PC-9 (cell line): ENCODE measurements at regions not wholly inside any gene's neighbourhood (a gene's known extent, or its start where the extent isn't known, plus 50 kb on each side); places are given as distances from the start of the nearest gene placed in this dataset.

Experiments
- BruUV-seq: library from RNA; stranded (reverse); fragments of 400-500 nt; replicated peaks from 2 replicates; lab custom pipeline; 2021; lab: Mats Ljungman, UMichigan
- CTCF ChIA-PET: fragments of 300-600 bp; sonication (Branson Sonifier 250); formaldehyde crosslinking; loops from one replicate; lab custom pipeline; 2022; ENCODE audit warnings: antibody characterized with exemption; lab: Charles Lee
- POLR2A ChIA-PET: fragments of 300-600 bp; sonication (Branson Sonifier 250); formaldehyde crosslinking; loops from one replicate; lab custom pipeline; 2022; ENCODE audit warnings: antibody characterized with exemption; ENCODE audit not compliant: unreplicated experiment; lab: Charles Lee
- DNase-seq, 2 experiments: peaks; one replicate each; pipeline versions ENCODE4 v3.0.0 to v3.0.0-alpha.2; 2015 to 2022; ENCODE audit warnings: mixed read lengths in 1 of 2
- H2AFZ ChIP-seq: fragments of 200-600 bp; sonication (generic); 2 replicates; pipeline ENCODE4 v1.8.1; 2017; ENCODE audit warnings: antibody characterized with exemption
- H3F3A ChIP-seq: fragments of 200-600 bp; sonication (generic); 2 replicates; pipeline ENCODE4 v1.8.1; 2017; ENCODE audit warnings: antibody characterized with exemption, mild to moderate bottlenecking, low read depth; ENCODE audit not compliant: insufficient read depth
- H3K27ac ChIP-seq: fragments of 200-600 bp; sonication (generic); 2 replicates; pipeline ENCODE4 v1.6.1; 2016; ENCODE audit warnings: mixed run types
- H3K27me3 ChIP-seq: fragments of 200-600 bp; sonication (generic); 2 replicates; pipeline ENCODE4 v1.6.1; 2016; ENCODE audit warnings: low read depth, mixed run types; ENCODE audit not compliant: insufficient read depth
- H3K36me3 ChIP-seq: fragments of 200-600 bp; sonication (generic); 2 replicates; pipeline ENCODE4 v1.6.1; 2016; ENCODE audit warnings: low read depth, mixed run types
- H3K4me1 ChIP-seq: fragments of 200-600 bp; sonication (generic); replicated peaks from 2 replicates; pipeline ENCODE4 v1.6.1; 2016; ENCODE audit warnings: mixed run types; ENCODE audit not compliant: insufficient read depth
- H3K4me2 ChIP-seq: fragments of 200-600 bp; sonication (generic); 2 replicates; pipeline ENCODE4 v1.6.1; 2017; ENCODE audit warnings: mixed run types
- H3K4me3 ChIP-seq: fragments of 200-600 bp; sonication (generic); 2 replicates; pipeline ENCODE4 v1.6.1; 2016; ENCODE audit warnings: mixed run types
- H3K79me2 ChIP-seq: fragments of 200-600 bp; sonication (generic); 2 replicates; pipeline ENCODE4 v1.6.1; 2017; ENCODE audit warnings: low read depth, mixed run types
- H3K9me2 ChIP-seq: fragments of 200-600 bp; sonication (generic); 2 replicates; pipeline ENCODE4 v1.8.1; 2017; ENCODE audit warnings: mild to moderate bottlenecking; ENCODE audit not compliant: insufficient read depth
- H3K9me3 ChIP-seq: fragments of 200-600 bp; sonication (generic); 2 replicates; pipeline ENCODE4 v1.8.1; 2016; ENCODE audit warnings: low read depth; ENCODE audit not compliant: insufficient read depth
- H4K20me1 ChIP-seq: fragments of 200-600 bp; sonication (generic); 2 replicates; pipeline ENCODE4 v1.8.1; 2017; ENCODE audit not compliant: insufficient read depth
- EZH2 ChIP-seq: fragments of 200-600 bp; sonication (generic); IDR thresholded peaks from 2 replicates; pipeline ENCODE4 v1.8.0; 2017; ENCODE audit warnings: antibody characterized with exemption, low read depth
- intact Hi-C: fragments of 100-400 bp; cut with micrococcal nuclease; formaldehyde crosslinking; loops from one replicate; pipeline ENCODE4 v1.10.0; 2022; ENCODE audit not compliant: unreplicated experiment
- TF ChIP-seq, protein P1 (sequence below): fragments of 200-600 bp; sonication (generic); conservative IDR thresholded peaks from 2 replicates; pipeline ENCODE4 v1.6.1; 2017; ENCODE audit warnings: mixed run types, antibody characterized with exemption, mild to moderate bottlenecking, moderate library complexity

DNA sequence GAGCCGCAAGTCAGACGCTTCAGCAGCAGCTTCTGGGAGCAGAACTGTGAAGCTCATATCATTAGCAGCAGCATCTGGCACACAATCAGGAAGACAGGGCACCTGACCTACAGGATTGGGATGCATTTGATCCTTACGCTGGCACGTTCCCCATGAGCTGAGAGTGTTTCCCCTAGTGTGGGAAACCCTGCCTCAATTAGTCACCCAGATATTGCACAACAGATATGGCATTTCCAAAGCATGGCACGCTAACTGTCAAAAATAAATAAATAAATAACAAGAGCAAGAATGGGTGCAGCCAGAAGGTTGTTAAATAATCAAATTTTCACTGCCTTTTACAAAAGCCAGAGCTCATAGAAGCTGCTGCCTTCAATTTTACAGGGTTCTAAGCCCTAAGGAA is 189.6 kb upstream of the THBS1 start:
- no peaks in the 10 kb centered on the region for H3K36me3 ChIP-seq
- no peaks in the 10 kb centered on the region for H4K20me1 ChIP-seq
- no peaks in the 10 kb centered on the region; the same call in 1 of the 2 replicates for H3K9me3 ChIP-seq
- ChIA-PET POLR2A (interaction anchor here (0.5 to 0.7 kb wide), 3 partner anchors 61 to 530 kb away, joined by 3 to 6 read pairs (median 3); no protein-coding TSS in a partner anchor), CTCF (interaction anchor here (0.6 to 1.0 kb wide), 2 partner anchors 219 to 527 kb away, joined by 3 read pairs; no protein-coding TSS in a partner anchor)
- no peaks in the 10 kb centered on the region for H3K79me2 ChIP-seq
- intact Hi-C loops: loop anchor here (2.0 to 5.0 kb wide), 2 partner anchors 89 to 190 kb away; partner anchors contain the start of gene THBS1
- 0 out of 2 replicates have a peak, but pooled peaks cover 9% of the 10 kb centered on the region for H3F3A ChIP-seq
- no peak for TF ChIP-seq EZH2
- TF ChIP-seq, protein P1, sequence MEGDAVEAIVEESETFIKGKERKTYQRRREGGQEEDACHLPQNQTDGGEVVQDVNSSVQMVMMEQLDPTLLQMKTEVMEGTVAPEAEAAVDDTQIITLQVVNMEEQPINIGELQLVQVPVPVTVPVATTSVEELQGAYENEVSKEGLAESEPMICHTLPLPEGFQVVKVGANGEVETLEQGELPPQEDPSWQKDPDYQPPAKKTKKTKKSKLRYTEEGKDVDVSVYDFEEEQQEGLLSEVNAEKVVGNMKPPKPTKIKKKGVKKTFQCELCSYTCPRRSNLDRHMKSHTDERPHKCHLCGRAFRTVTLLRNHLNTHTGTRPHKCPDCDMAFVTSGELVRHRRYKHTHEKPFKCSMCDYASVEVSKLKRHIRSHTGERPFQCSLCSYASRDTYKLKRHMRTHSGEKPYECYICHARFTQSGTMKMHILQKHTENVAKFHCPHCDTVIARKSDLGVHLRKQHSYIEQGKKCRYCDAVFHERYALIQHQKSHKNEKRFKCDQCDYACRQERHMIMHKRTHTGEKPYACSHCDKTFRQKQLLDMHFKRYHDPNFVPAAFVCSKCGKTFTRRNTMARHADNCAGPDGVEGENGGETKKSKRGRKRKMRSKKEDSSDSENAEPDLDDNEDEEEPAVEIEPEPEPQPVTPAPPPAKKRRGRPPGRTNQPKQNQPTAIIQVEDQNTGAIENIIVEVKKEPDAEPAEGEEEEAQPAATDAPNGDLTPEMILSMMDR: no peak
- H3K4me1 ChIP-seq: peaks cover 36% of the 10 kb centered on the region
- no peak overlapping the region for H3K4me3 ChIP-seq
- DNase-seq: peak; percentile 62 to 77
- no peak overlapping the region for H3K27ac ChIP-seq
- no peaks in the 10 kb centered on the region for H3K9me2 ChIP-seq
- no peaks in the 10 kb centered on the region for H3K27me3 ChIP-seq
- no TSS peak for BruUV-seq
- H3K4me2 ChIP-seq: peak overlapping the region; percentile 1; the same call in 1 of the 2 replicates
- no peak overlapping the region for H2AFZ ChIP-seq

DNA sequence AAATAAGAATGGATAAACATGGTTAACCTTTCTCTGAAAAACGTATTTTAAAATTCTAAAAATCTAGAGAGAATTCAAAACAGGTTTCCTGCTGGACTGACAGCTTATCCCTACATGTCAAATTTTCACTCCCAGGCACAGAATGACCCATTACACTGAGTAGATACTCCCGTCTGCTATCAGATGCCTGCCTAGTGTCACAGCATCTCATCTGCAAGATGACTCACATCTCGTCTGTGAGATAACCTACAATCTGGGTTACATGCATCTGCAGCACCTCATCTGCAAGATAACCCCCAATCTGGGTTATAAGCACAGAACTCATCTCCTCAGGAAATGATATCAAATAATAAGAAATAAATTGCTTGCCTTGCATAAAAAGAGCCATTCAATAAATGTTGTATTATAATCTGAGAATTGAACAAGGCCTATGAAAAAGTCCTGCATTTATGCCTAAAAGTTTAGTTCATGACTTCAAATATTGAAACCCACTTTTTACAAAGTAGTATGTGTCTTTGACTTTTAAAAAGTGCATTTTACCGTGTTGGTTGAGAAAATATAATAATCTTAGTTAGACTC is 188.3 kb upstream of the THBS1 start:
- POLR2A ChIA-PET: no interaction called here
- CTCF ChIA-PET: interaction anchor here (0.7 kb wide), 1 partner anchor 37 kb away, joined by 3 read pairs; no protein-coding TSS in a partner anchor
- Histone ChIP-seq H2AFZ (no peak overlapping the region), H3K79me2 (no peaks in the 10 kb centered on the region), H4K20me1 (no peaks in the 10 kb centered on the region), H3K36me3 (no peaks in the 10 kb centered on the region), H3K27ac (no peak overlapping the region), H3K9me2 (no peaks in the 10 kb centered on the region), H3K4me1 (peaks cover 36% of the 10 kb centered on the region), H3K4me2 (no peak overlapping the region), H3F3A (0 out of 2 replicates have a peak, but pooled peaks cover 9% of the 10 kb centered on the region), H3K4me3 (no peak overlapping the region), H3K9me3 (no peaks in the 10 kb centered on the region; the same call in 1 of the 2 replicates), H3K27me3 (no peaks in the 10 kb centered on the region)
- intact Hi-C loops: loop anchor here (5.0 kb wide), 1 partner anchor 90 kb away; no protein-coding TSS in a partner anchor
- TF ChIP-seq EZH2: no peak
- TF ChIP-seq, protein P1: no peak
- BruUV-seq: no TSS peak
- no peak for DNase-seq

DNA sequence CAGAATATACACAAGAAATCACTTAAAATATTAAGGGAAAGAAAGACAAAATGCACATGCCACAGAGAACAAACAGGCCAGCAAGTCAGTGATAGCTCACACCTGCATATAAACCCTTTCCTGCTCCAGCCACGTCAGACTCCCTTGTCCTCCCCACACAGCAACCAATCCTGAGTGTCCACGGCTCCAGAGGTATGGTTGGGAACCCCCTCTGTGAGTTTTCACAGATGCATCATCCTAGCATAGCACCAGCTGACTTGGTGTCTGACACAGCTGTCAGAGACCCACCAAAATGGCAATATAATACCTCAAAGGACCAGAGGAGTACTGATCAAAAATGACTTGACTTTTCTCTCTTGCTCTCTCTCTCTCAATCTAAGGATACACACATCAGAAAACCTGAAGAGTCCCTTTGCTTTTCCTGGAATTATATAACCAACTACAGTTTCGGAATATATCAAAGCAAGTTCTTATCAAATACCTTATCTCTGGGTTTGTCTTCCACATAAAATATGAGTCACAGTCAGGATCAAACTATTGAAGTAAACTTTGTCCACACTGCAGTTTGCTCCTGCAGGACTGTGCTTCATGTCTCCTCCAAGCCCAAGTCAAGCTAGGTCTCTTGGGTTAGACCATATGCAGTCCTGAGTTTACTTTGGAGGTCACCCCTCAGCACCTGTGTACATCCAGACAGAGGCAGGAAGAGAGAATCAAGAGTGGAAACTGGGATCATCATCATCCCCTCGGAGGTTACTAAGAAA is 187.1 kb upstream of the THBS1 start:
- Histone ChIP-seq H3F3A (0 out of 2 replicates have a peak, but pooled peaks cover 9% of the 10 kb centered on the region), H3K27me3 (no peaks in the 10 kb centered on the region), H2AFZ (no peak overlapping the region), H3K4me1 (peaks cover 36% of the 10 kb centered on the region), H3K79me2 (no peaks in the 10 kb centered on the region), H3K36me3 (no peaks in the 10 kb centered on the region), H3K4me3 (no peak overlapping the region), H3K4me2 (peak overlapping the region; percentile 48), H3K9me2 (no peaks in the 10 kb centered on the region), H4K20me1 (no peaks in the 10 kb centered on the region), H3K9me3 (no peaks in the 10 kb centered on the region; the same call in 1 of the 2 replicates), H3K27ac (no peak overlapping the region)
- peak in 1 of 2 experiments; percentile 65 for DNase-seq
- intact Hi-C loops: loop anchor here (5.0 kb wide), 1 partner anchor 91 kb away; no protein-coding TSS in a partner anchor
- TF ChIP-seq EZH2: no peak
- TF ChIP-seq, protein P1: no peak
- POLR2A ChIA-PET: interaction anchor here (0.5 to 0.7 kb wide), 2 partner anchors 103 to 225 kb away, joined by 3 read pairs; no protein-coding TSS in a partner anchor
- BruUV-seq: no TSS peak
- CTCF ChIA-PET: no interaction called here
